Hepatocyte (in vitro differentiated cells): ENCODE measurements at regions not wholly inside any gene's neighbourhood (a gene's known extent, or its start where the extent isn't known, plus 50 kb on each side); places are given as distances from the start of the nearest gene placed in this dataset.

Source experiments
- DNase-seq: peaks from one replicate; pipeline ENCODE4 v3.0.0-alpha.2; 2016; ENCODE audit warnings: low spot score
- H2AFZ ChIP-seq: fragments of 200-600 bp; sonication (generic); 2 replicates; pipeline ENCODE4 v1.6.0; 2016; ENCODE audit warnings: antibody characterized with exemption, mild to moderate bottlenecking
- H3K27ac ChIP-seq: fragments of 200-600 bp; sonication (generic); 2 replicates; pipeline ENCODE4 v1.5.1; 2016; ENCODE audit warnings: mild to moderate bottlenecking
- H3K27me3 ChIP-seq: fragments of 200-600 bp; sonication (generic); 2 replicates; pipeline ENCODE4 v1.6.1; 2016
- H3K36me3 ChIP-seq: fragments of 200-600 bp; sonication (generic); replicated peaks from 2 replicates; pipeline ENCODE4 v1.5.1; 2016; ENCODE audit warnings: low read depth; ENCODE audit not compliant: insufficient read depth
- H3K4me1 ChIP-seq: fragments of 200-600 bp; sonication (generic); 2 replicates; pipeline ENCODE4 v1.5.1; 2016; ENCODE audit warnings: mild to moderate bottlenecking, moderate library complexity; ENCODE audit not compliant: insufficient read depth
- H3K4me2 ChIP-seq: fragments of 200-600 bp; sonication (generic); 2 replicates; pipeline ENCODE4 v1.6.0; 2016
- H3K4me3 ChIP-seq: fragments of 200-600 bp; sonication (generic); 2 replicates; pipeline ENCODE4 v1.5.1; 2016; ENCODE audit warnings: mild to moderate bottlenecking
- H3K79me2 ChIP-seq: fragments of 200-600 bp; sonication (generic); 2 replicates; pipeline ENCODE4 v1.6.0; 2017; ENCODE audit warnings: mild to moderate bottlenecking
- H3K9me2 ChIP-seq: fragments of 200-600 bp; sonication (generic); replicated peaks from 2 replicates; pipeline ENCODE4 v1.6.0; 2017; ENCODE audit warnings: mild to moderate bottlenecking; ENCODE audit not compliant: insufficient read depth
- H3K9me3 ChIP-seq: fragments of 200-600 bp; sonication (generic); 2 replicates; pipeline ENCODE4 v1.5.1; 2016; ENCODE audit warnings: low read depth, mild to moderate bottlenecking
- H4K20me1 ChIP-seq: fragments of 200-600 bp; sonication (generic); 2 replicates; pipeline ENCODE4 v1.6.0; 2016; ENCODE audit warnings: mild to moderate bottlenecking; ENCODE audit not compliant: insufficient read depth, poor library complexity, severe bottlenecking
- EZH2 ChIP-seq: fragments of 200-600 bp; sonication (generic); IDR thresholded peaks from 2 replicates; pipeline ENCODE4 v1.6.1; 2016; ENCODE audit warnings: antibody characterized with exemption, mild to moderate bottlenecking, borderline replicate concordance
- EZH2phosphoT487 ChIP-seq: fragments of 200-600 bp; sonication (generic); IDR thresholded peaks from one replicate; pipeline ENCODE4 v1.6.1; 2018; ENCODE audit warnings: antibody characterized with exemption, mild to moderate bottlenecking, low read depth, moderate library complexity; ENCODE audit not compliant: unreplicated experiment, severe bottlenecking
- WGBS: methylation state at CpG from one replicate; pipeline ENCODE4 v1.1.6; 2016; ENCODE audit warnings: low lambda C conversion rate; ENCODE audit errors: missing lambda C conversion rate; 5-methylcytosine and 5-hydroxymethylcytosine counted together
- TF ChIP-seq, protein P1 (sequence below): fragments of 200-600 bp; sonication (generic); IDR thresholded peaks from 2 replicates; pipeline ENCODE4 v1.5.1; 2016; ENCODE audit warnings: antibody characterized with exemption, mild to moderate bottlenecking; ENCODE audit not compliant: poor library complexity

GRCh38 chr11:128271401-128271800, 316.0 kb downstream of the ETS1 start:
- Histone ChIP-seq H2AFZ (no peak overlapping the region), H3K27me3 (no peaks in the 10 kb centered on the region), H3K79me2 (no peaks in the 10 kb centered on the region), H3K36me3 (no peaks in the 10 kb centered on the region), H3K9me2 (no peaks in the 10 kb centered on the region), H3K4me3 (no peak overlapping the region), H3K4me1 (no peaks in the 10 kb centered on the region), H4K20me1 (no peaks in the 10 kb centered on the region), H3K4me2 (no peak overlapping the region), H3K27ac (no peak overlapping the region), H3K9me3 (no peaks in the 10 kb centered on the region)
- WGBS = 65% methylated on average over 1 of the region's 1 CpG
- no peak for DNase-seq
- TF ChIP-seq EZH2phosphoT487 = no peak
- TF ChIP-seq, protein P1, sequence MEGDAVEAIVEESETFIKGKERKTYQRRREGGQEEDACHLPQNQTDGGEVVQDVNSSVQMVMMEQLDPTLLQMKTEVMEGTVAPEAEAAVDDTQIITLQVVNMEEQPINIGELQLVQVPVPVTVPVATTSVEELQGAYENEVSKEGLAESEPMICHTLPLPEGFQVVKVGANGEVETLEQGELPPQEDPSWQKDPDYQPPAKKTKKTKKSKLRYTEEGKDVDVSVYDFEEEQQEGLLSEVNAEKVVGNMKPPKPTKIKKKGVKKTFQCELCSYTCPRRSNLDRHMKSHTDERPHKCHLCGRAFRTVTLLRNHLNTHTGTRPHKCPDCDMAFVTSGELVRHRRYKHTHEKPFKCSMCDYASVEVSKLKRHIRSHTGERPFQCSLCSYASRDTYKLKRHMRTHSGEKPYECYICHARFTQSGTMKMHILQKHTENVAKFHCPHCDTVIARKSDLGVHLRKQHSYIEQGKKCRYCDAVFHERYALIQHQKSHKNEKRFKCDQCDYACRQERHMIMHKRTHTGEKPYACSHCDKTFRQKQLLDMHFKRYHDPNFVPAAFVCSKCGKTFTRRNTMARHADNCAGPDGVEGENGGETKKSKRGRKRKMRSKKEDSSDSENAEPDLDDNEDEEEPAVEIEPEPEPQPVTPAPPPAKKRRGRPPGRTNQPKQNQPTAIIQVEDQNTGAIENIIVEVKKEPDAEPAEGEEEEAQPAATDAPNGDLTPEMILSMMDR = no peak
- TF ChIP-seq EZH2 = no peak

- Histone ChIP-seq H3K27me3 (no peaks in the 10 kb centered on the region), H3K4me2 (no peak overlapping the region), H3K79me2 (no peaks in the 10 kb centered on the region), H2AFZ (no peak overlapping the region), H3K9me3 (no peaks in the 10 kb centered on the region), H3K36me3 (no peaks in the 10 kb centered on the region), H3K9me2 (no peaks in the 10 kb centered on the region), H3K4me3 (no peak overlapping the region), H4K20me1 (no peaks in the 10 kb centered on the region), H3K4me1 (no peaks in the 10 kb centered on the region), H3K27ac (no peak overlapping the region)
- no peak for TF ChIP-seq EZH2phosphoT487
- TF ChIP-seq EZH2 = no peak
- TF ChIP-seq, protein P1 = no peak
- whole genome bisulfite sequencing = 95% methylated on average over 1 of the region's 1 CpG
- DNase-seq = no peak
Measured at GRCh38 chr11:128269466-128269865, 317.9 kb downstream of the ETS1 start.

DNA sequence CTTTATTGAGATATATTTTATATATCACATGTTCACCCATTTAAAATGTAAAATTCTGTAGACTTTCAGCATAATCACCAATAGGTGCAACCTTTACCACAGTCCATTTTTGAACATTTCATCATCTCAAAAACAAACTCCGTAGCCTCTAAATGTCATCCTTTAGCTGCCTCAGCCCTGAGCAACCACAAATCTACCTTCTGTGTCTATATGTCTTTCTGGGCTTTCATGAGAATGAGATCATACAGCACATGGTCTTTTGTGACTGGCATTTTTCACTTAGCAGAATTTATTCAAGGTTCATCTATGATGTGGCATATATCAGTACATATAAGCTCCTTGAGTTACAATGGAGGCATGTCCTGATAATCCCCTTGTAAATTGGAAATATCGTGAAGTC, 320.5 kb downstream of the ETS1 start:
- H3K27ac ChIP-seq = no peak overlapping the region
- H3K4me3 ChIP-seq = no peak overlapping the region
- H3K9me3 ChIP-seq = no peaks in the 10 kb centered on the region
- no peaks in the 10 kb centered on the region for H4K20me1 ChIP-seq
- 89% methylated on average over 2 of the region's 2 CpGs for WGBS
- H3K27me3 ChIP-seq = no peaks in the 10 kb centered on the region
- no peaks in the 10 kb centered on the region for H3K4me1 ChIP-seq
- no peak for TF ChIP-seq EZH2phosphoT487
- TF ChIP-seq, protein P1 = no peak
- TF ChIP-seq EZH2 = no peak
- H3K79me2 ChIP-seq = no peaks in the 10 kb centered on the region
- no peaks in the 10 kb centered on the region for H3K36me3 ChIP-seq
- no peaks in the 10 kb centered on the region for H3K9me2 ChIP-seq
- no peak overlapping the region for H2AFZ ChIP-seq
- H3K4me2 ChIP-seq = no peak overlapping the region
- DNase-seq = no peak
